ENCODE measurements at regions not wholly inside any gene's neighbourhood (a gene's known extent, or its start where the extent isn't known, plus 50 kb on each side); places are given as distances from the start of the nearest gene placed in this dataset.

DNA sequence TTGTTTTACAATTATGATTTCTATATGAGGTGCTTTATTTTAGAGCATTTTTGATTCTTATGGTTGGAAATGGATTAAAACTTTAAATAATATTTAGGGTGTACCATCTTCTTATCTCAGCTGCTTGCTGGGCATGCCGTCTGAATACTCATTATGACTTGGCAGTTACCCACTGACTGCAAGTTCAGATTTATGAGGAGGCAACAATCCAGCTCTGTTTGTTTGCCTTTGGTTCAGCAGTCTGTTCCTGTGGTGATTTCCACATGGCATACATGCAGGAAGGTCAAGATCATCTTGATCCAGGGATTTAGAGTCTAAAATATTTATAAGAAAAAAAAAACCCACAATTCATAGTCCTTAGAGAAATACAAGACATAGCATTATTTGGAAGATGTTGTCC lies 1254.5 kb upstream of the NUDT12 start:
- ChIA-PET POLR2A (no interaction called here), CTCF (no interaction called here)

- ChIA-PET CTCF (no interaction called here), POLR2A (no interaction called here)
Measured at GRCh38 chr5:104815212-104815611, 1252.6 kb upstream of the NUDT12 start.

GRCh38 chr5:104800440-104801048 lies 1238.0 kb upstream of the NUDT12 start:
- POLR2A ChIA-PET = no interaction called here
- CTCF ChIA-PET = no interaction called here

- POLR2A ChIA-PET = no interaction called here
- CTCF ChIA-PET = interaction anchor here (0.6 kb wide), 1 partner anchor 1068 kb away, joined by 3 read pairs; no protein-coding TSS in a partner anchor
Measured at GRCh38 chr5:104793755-104794080, 1231.1 kb upstream of the NUDT12 start.

GRCh38 chr5:104793031-104793754 lies 1230.6 kb upstream of the NUDT12 start:
- ChIA-PET CTCF (interaction anchor here (0.6 kb wide), 1 partner anchor 1068 kb away, joined by 3 read pairs; no protein-coding TSS in a partner anchor), POLR2A (no interaction called here)

DNA sequence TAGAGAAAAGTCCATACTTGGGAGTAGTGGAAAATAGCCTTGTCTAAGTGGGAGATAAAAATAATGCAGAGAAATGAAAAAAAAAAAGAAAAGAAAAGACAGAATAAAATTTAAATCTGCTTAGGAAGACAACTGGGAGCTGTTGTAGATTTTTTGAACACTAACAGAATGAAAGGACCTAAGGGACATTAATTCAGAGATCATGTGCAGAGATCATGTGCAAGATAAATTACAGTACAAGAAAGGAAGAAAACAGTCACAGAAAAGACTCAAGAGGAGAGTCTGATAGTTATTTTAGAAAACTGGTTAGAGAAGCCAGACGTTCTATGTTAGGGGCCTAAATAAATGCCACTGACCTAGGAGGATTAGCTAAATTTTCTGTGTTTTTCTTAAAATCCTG lies 1226.8 kb upstream of the NUDT12 start:
- ChIA-PET CTCF (no interaction called here), POLR2A (no interaction called here)

GRCh38 chr5:104785097-104785496 lies 1222.5 kb upstream of the NUDT12 start:
- ChIA-PET CTCF (no interaction called here), POLR2A (no interaction called here)

GRCh38 chr5:104774372-104774771 lies 1211.8 kb upstream of the NUDT12 start:
- POLR2A ChIA-PET = no interaction called here
- CTCF ChIA-PET = no interaction called here

DNA sequence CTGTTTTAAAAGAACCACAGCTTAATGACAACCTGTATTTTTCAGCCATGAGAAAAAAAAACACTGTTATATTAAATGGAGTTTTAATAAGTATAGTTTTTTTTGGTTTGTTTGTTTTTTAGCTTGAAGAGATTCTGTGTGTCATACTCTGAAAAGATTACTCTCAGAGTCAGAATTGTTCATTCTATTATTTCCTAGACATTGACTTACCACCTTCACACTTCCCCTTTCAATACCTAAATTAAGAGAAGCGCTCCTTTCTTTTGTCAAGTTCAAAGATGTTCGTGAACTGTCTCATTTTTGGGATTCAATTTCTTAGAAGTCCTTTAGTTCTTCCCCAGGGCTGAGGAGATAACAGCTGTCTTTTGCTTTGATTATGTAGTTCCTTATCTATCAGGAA lies 1201.6 kb upstream of the NUDT12 start:
- CTCF ChIA-PET = no interaction called here
- POLR2A ChIA-PET = no interaction called here

GRCh38 chr5:104763216-104763615 lies 1200.6 kb upstream of the NUDT12 start:
- POLR2A ChIA-PET = no interaction called here
- CTCF ChIA-PET = no interaction called here

GRCh38 chr5:104757915-104758314 lies 1195.3 kb upstream of the NUDT12 start:
- POLR2A ChIA-PET = no interaction called here
- CTCF ChIA-PET = no interaction called here

DNA sequence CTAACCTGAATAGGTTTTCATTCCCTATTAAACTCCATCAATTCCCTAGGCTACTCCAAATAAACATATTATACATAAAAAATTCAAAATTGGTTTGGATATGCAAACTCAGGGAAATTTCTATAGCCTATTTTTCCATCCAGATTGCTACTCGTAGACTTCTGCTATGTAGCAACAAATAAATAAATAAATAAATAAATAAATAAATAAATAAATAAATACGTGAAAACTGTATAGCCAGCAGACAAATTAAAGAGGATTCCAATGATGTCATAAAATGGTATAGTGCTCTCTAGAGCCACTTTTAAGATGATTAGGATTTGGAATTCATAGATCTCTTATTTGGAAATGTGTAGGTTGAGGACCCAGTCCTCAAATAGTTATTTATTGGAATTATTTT lies 1193.2 kb upstream of the NUDT12 start:
- ChIA-PET CTCF (no interaction called here), POLR2A (no interaction called here)

- POLR2A ChIA-PET = no interaction called here
- CTCF ChIA-PET = no interaction called here
Measured at GRCh38 chr5:104754311-104754995, 1191.9 kb upstream of the NUDT12 start.

DNA sequence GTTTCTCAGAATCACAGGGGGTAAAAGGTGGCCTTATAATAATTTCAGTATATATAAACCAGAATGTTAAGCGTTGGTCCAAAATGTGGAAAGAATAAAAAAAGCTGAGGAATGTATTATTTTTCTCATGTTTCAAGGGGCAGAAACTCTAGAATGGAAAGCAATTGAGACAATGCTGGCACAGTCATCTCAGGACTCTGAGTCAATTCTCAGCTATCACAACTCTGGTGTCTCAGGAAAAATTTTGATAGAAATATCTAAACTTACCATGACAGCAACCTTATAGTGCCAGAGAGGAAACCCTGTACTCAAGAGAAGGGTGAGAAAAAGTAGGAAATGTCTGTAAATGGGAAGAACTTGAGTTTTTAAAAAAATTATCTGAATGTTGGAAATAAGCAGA lies 1189.4 kb upstream of the NUDT12 start:
- POLR2A ChIA-PET = no interaction called here
- CTCF ChIA-PET = no interaction called here

DNA sequence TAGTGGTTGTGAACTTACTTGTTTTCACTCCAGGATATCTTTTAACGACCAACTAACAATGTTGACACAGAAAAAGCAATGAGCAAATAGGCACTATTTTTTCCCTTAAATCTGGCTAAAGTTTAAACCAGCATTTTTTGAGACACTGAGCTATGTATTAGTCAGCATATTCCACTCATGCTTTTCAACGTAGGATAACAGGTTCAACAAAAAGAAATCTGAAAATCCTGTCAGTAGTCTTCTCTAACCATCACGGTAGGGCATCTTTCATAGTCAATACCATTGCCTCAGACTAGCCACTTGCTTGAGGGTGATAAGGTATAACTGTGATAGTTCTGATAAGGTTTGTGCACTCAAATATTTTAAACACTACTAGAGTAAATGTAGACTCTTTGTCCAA lies 1177.3 kb upstream of the NUDT12 start:
- CTCF ChIA-PET = no interaction called here
- POLR2A ChIA-PET = no interaction called here

GRCh38 chr5:104739503-104739902 lies 1176.9 kb upstream of the NUDT12 start:
- ChIA-PET POLR2A (no interaction called here), CTCF (no interaction called here)

- ChIA-PET POLR2A (no interaction called here), CTCF (no interaction called here)
Measured at GRCh38 chr5:104736073-104736472, 1173.5 kb upstream of the NUDT12 start.

DNA sequence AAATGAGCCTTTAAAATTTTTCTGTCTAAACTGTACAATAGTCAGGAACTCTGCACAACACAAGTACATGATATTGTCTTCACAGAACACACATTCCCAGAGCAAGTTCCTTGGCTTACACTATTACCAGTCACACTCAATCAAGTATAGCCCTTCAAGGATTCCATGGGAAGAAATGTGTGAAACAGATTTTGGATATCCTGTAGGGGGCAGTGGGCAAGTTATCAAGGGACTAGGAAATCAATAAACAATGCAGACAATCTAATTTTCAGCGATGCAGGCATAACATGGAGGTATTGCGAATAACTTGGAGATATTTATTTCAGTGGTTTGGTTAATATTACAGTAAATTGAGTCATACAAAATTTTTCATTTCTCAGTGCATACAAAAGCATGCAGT lies 1171.5 kb upstream of the NUDT12 start:
- POLR2A ChIA-PET = no interaction called here

GRCh38 chr5:104733063-104733669 lies 1170.6 kb upstream of the NUDT12 start:
- ChIA-PET POLR2A (no interaction called here), CTCF (no interaction called here)

More for the DNA sequence above, 1171.5 kb upstream of the NUDT12 start:
- CTCF ChIA-PET = no interaction called here

- POLR2A ChIA-PET = no interaction called here
- CTCF ChIA-PET = no interaction called here
Measured at GRCh38 chr5:104731331-104731730, 1168.7 kb upstream of the NUDT12 start.

DNA sequence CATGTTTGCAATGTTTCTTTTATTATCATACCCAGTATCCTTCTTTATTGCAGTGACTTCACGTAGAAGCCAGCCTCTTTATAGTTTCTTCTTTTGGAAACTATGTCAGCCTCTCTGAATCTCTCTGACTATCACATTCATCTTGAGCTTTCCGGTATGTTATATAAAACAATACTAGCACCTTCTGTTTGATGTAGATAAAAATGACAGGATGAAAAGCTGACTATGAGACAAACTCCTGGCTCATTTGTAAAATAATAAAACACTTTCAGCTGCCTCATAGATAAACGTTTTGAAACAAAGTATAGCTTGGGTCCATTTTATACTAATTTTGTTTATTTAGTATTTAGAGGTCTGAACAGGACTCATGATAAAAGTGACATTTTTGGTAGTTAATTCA lies 1145.4 kb upstream of the NUDT12 start:
- POLR2A ChIA-PET = no interaction called here
- CTCF ChIA-PET = no interaction called here
